ENCODE measurements at regions not wholly inside any gene's neighbourhood (a gene's known extent, or its start where the extent isn't known, plus 50 kb on each side); places are given as distances from the start of the nearest gene placed in this dataset.

- no peak overlapping the region for H2AFZ ChIP-seq (ENCODE audit: low read depth, low read length)
- H3K79me2 ChIP-seq (replicated peaks; ENCODE audit: insufficient read depth, low read length) = no peaks in the 10 kb centered on the region
- H3K36me3 ChIP-seq (ENCODE audit: insufficient read depth, low read length) = no peaks in the 10 kb centered on the region
Measured at GRCh38 chr2:60158262-60158661, 395.2 kb downstream of the BCL11A start.

GRCh38 chr2:60157283-60157682 is 396.2 kb downstream of the BCL11A start:
- Histone ChIP-seq H3K4me3 (ENCODE audit: low read length) (no peak overlapping the region), H4K20me1 (ENCODE audit: insufficient read depth) (no peaks in the 10 kb centered on the region), H3F3A (ENCODE audit: insufficient read depth, low read length, poor library complexity, severe bottlenecking) (no peaks in the 10 kb centered on the region), H3K79me2 (replicated peaks; ENCODE audit: insufficient read depth, low read length) (no peaks in the 10 kb centered on the region), H3K9ac (ENCODE audit: low read length) (no peak overlapping the region), H3K4me2 (ENCODE audit: low read length) (no peak overlapping the region), H3K27ac (ENCODE audit: low read length) (no peak overlapping the region), H3K9me3 (ENCODE audit: low read length) (no peaks in the 10 kb centered on the region), H3K36me3 (ENCODE audit: insufficient read depth, low read length) (no peaks in the 10 kb centered on the region), H2AFZ (ENCODE audit: low read depth, low read length) (no peak overlapping the region), H3K9me2 (ENCODE audit: insufficient read depth, low read length) (no peaks in the 10 kb centered on the region), H3K27me3 (ENCODE audit: insufficient read depth, low read depth, low read length) (no peaks in the 10 kb centered on the region)
- TF ChIP-seq TAF1 (IDR thresholded peaks at IDR 0.05; ENCODE audit: low read depth) (no peak), EP300 (conservative IDR thresholded peaks at IDR 0.05; ENCODE audit: poor library complexity, severe bottlenecking) (no peak), SMC3 (conservative IDR thresholded peaks at IDR 0.05; ENCODE audit: poor library complexity) (no peak), MXI1 (conservative IDR thresholded peaks at IDR 0.05; ENCODE audit: poor library complexity, severe bottlenecking) (no peak), POLR2AphosphoS5 (IDR thresholded peaks at IDR 0.05) (no peak), RAD21 (conservative IDR thresholded peaks at IDR 0.05) (no peak), REST (IDR thresholded peaks at IDR 0.05; ENCODE audit: borderline replicate concordance) (no peak), CTCF (IDR thresholded peaks at IDR 0.05; ENCODE audit: poor library complexity, severe bottlenecking) (no peak), EZH2 (IDR thresholded peaks at IDR 0.05; ENCODE audit: borderline replicate concordance, insufficient read depth, low read length, poor library complexity, severe bottlenecking) (no peak)

More at GRCh38 chr2:60158262-60158661, 395.2 kb downstream of the BCL11A start:
- H3K9me2 ChIP-seq (ENCODE audit: insufficient read depth, low read length) = no peaks in the 10 kb centered on the region
- H3K4me3 ChIP-seq (ENCODE audit: low read length) = no peak overlapping the region
- H4K20me1 ChIP-seq (ENCODE audit: insufficient read depth) = no peaks in the 10 kb centered on the region
- no peak overlapping the region for H3K9ac ChIP-seq (ENCODE audit: low read length)
- TF ChIP-seq EZH2 (IDR thresholded peaks at IDR 0.05; ENCODE audit: borderline replicate concordance, insufficient read depth, low read length, poor library complexity, severe bottlenecking) (no peak), POLR2AphosphoS5 (IDR thresholded peaks at IDR 0.05) (no peak), CTCF (IDR thresholded peaks at IDR 0.05; ENCODE audit: poor library complexity, severe bottlenecking) (no peak), SMC3 (conservative IDR thresholded peaks at IDR 0.05; ENCODE audit: poor library complexity) (no peak), MXI1 (conservative IDR thresholded peaks at IDR 0.05; ENCODE audit: poor library complexity, severe bottlenecking) (no peak), TAF1 (IDR thresholded peaks at IDR 0.05; ENCODE audit: low read depth) (no peak), RAD21 (conservative IDR thresholded peaks at IDR 0.05) (no peak), EP300 (conservative IDR thresholded peaks at IDR 0.05; ENCODE audit: poor library complexity, severe bottlenecking) (no peak)
- no peak overlapping the region for H3K4me2 ChIP-seq (ENCODE audit: low read length)
- no peaks in the 10 kb centered on the region for H3K27me3 ChIP-seq (ENCODE audit: insufficient read depth, low read depth, low read length)
- H3K27ac ChIP-seq (ENCODE audit: low read length) = no peak overlapping the region
- H3F3A ChIP-seq (ENCODE audit: insufficient read depth, low read length, poor library complexity, severe bottlenecking) = no peaks in the 10 kb centered on the region
- no peaks in the 10 kb centered on the region for H3K9me3 ChIP-seq (ENCODE audit: low read length)
